ENCODE measurements at regions not wholly inside any gene's neighbourhood (a gene's known extent, or its start where the extent isn't known, plus 50 kb on each side); places are given as distances from the start of the nearest gene placed in this dataset.

DNA sequence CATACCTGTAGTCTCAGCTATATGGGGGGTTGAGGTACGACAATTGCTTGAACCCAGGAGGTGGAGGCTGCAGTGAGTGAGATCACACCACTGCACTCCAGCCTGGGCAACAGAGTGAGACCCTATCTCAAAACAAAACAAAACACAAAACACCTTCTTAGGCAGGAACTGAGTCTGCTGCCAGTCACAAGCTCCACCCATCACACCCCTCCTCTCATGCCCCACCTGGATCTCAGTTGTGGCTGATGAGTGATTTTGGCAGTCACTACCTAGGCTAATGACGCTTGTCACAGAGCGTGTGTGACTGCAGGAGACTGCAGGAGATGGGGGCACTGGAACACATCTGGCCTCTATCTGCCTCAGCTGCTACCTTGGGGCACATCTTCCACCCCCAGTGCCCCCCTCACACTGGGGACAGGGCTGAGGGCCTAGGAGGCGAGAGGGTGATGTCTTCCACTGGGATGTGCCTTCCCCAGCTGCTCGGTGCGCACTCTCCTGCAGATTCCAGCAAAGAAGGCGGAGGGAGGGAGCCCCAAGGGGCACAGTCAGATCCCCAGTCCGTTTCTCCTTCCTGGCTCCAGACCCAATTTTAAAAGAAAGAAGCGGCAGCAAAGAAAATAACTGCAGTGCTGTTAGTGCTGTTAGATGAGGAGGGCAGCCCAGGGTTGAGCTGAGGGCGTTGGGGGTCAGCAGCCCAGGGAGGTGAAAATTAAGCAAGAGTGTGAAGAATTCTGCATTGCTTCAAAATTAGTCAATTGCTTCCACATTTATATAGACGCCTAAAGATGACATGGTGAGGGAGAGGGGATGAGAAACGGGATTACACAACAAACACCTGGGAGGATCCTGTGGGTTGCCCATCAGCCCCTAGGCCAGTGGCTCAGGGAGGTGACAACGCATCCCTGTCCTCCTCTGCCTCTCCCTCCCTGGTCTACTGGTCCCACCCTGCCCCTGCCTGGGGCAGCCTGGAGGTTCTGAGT lies 143.6 kb upstream of the HAAO start:
- Histone ChIP-seq H3K23ac (ENCODE audit: low read depth, low read length, poor library complexity) (no peak overlapping the region), H3K14ac (ENCODE audit: low read length) (no peak overlapping the region), H3K79me1 (ENCODE audit: low read depth, low read length) (no peaks in the 10 kb centered on the region), H4K8ac (ENCODE audit: low read depth, low read length) (no peak overlapping the region), H3K9me3 (replicated peaks in 1 of 2; ENCODE audit: control insufficient read depth in 2 of 2, insufficient read depth in 1 of 2, low read depth in 1 of 2, low read length in 2 of 2) (no peaks in the 10 kb centered on the region), H2BK5ac (ENCODE audit: low read length) (no peak overlapping the region), H3K18ac (ENCODE audit: low read length) (peak overlapping the region; percentile 87), H2AK5ac (ENCODE audit: low read depth, low read length) (peak overlapping the region; percentile 8), H3K27me3 (ENCODE audit: control insufficient read depth in 3 of 3, insufficient read depth in 3 of 3, low read depth in 1 of 3, low read length in 3 of 3) (peaks cover 0 to 2% (median 1%) of the 10 kb centered on the region in 3 experiments), H2BK120ac (ENCODE audit: low read depth, low read length) (no peak overlapping the region), H3K27ac (replicated peaks; ENCODE audit: low read length) (no peak overlapping the region), H2AFZ (ENCODE audit: low read length) (peak overlapping the region; percentile 50), H2BK12ac (ENCODE audit: low read length) (peak overlapping the region; percentile 41), H3K4me3 (ENCODE audit: low read length in 2 of 2) (no peak overlapping the region), H3K9ac (ENCODE audit: low read depth, low read length, poor library complexity) (no peak overlapping the region), H3K4ac (ENCODE audit: low read length) (no peak overlapping the region), H3K4me1 (ENCODE audit: control insufficient read depth in 2 of 2, insufficient read depth in 1 of 2, low read depth in 1 of 2, low read length in 2 of 2) (peaks cover 10 to 16% of the 10 kb centered on the region in 2 donors), H2BK15ac (ENCODE audit: low read length) (peak overlapping the region; percentile 77), H3K36me3 (replicated peaks in 1 of 2; ENCODE audit: control insufficient read depth in 2 of 2, insufficient read depth in 2 of 2, low read length in 2 of 2) (no peaks in the 10 kb centered on the region), H4K91ac (ENCODE audit: low read depth, low read length, poor library complexity) (no peak overlapping the region), H3K4me2 (ENCODE audit: insufficient read depth, low read length, poor library complexity, severe bottlenecking) (no peak overlapping the region)
- no peak for DNase-seq (ENCODE audit: low spot score)
- no CpG with 5 or more reads among the region's 13 CpGs for WGBS, 2 donors (ENCODE audit: extremely low coverage in 2 of 2, insufficient read length in 2 of 2, insufficient replicate concordance in 1 of 2)

DNA sequence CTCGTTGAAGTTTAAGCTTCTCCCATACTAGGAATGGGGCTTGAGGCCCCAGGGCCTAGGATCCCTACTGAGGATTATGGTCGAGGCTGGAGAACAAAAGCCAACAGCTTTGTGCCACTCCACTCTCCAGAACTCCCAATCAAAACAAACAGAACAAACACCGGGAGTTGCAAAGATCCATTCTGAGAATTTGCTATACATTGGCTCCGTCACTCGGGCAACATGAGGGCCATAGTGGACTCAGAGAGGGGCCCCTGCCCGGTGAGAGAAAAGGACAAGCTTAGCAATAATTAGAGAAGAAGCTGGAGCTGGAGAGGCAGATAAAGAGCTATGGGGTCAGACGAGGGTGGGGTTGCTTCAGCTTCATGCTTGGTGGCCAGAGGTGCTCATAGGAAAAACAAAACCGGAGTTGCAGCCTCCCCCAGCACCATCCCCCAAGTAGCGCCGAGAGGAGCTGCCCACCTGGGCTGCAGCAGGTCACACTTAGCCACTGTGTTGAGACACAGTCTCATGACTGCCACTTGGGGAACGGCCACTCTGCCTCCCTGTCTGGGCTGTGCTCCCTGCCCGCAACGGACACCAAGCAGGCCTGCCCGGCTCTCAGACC lies 142.3 kb upstream of the HAAO start:
- H3K4me1 ChIP-seq (ENCODE audit: control insufficient read depth in 2 of 2, insufficient read depth in 1 of 2, low read depth in 1 of 2, low read length in 2 of 2) = peaks cover 19 to 24% of the 10 kb centered on the region in 2 donors
- H3K9me3 ChIP-seq (replicated peaks in 1 of 2; ENCODE audit: control insufficient read depth in 2 of 2, insufficient read depth in 1 of 2, low read depth in 1 of 2, low read length in 2 of 2) = no peaks in the 10 kb centered on the region
- H3K18ac ChIP-seq (ENCODE audit: low read length) = peak overlapping the region; percentile 55
- peak overlapping the region; percentile 40 for H2BK15ac ChIP-seq (ENCODE audit: low read length)
- H3K9ac ChIP-seq (ENCODE audit: low read depth, low read length, poor library complexity) = no peak overlapping the region
- peak overlapping the region; percentile 8 for H3K23ac ChIP-seq (ENCODE audit: low read depth, low read length, poor library complexity)
- DNase-seq (ENCODE audit: low spot score) = no peak
- H3K36me3 ChIP-seq (replicated peaks in 1 of 2; ENCODE audit: control insufficient read depth in 2 of 2, insufficient read depth in 2 of 2, low read length in 2 of 2) = no peaks in the 10 kb centered on the region
- H3K4ac ChIP-seq (ENCODE audit: low read length) = no peak overlapping the region
- H3K4me2 ChIP-seq (ENCODE audit: insufficient read depth, low read length, poor library complexity, severe bottlenecking) = no peak overlapping the region
- no peak overlapping the region for H2BK12ac ChIP-seq (ENCODE audit: low read length)
- H3K79me1 ChIP-seq (ENCODE audit: low read depth, low read length) = no peaks in the 10 kb centered on the region
- no peak overlapping the region for H3K4me3 ChIP-seq (ENCODE audit: low read length in 2 of 2)
- H2BK5ac ChIP-seq (ENCODE audit: low read length) = no peak overlapping the region
- no peak overlapping the region for H3K14ac ChIP-seq (ENCODE audit: low read length)
- H3K27me3 ChIP-seq (ENCODE audit: control insufficient read depth in 3 of 3, insufficient read depth in 3 of 3, low read depth in 1 of 3, low read length in 3 of 3) = peaks cover 0 to 2% (median 0%) of the 10 kb centered on the region in 3 experiments
- WGBS, 2 donors (ENCODE audit: extremely low coverage in 2 of 2, insufficient read length in 2 of 2, insufficient replicate concordance in 1 of 2) = no CpG with 5 or more reads among the region's 14 CpGs
- peak overlapping the region; percentile 57 for H2AFZ ChIP-seq (ENCODE audit: low read length)
- no peak overlapping the region for H3K27ac ChIP-seq (replicated peaks; ENCODE audit: low read length)
- H4K91ac ChIP-seq (ENCODE audit: low read depth, low read length, poor library complexity) = no peak overlapping the region
- no peak overlapping the region for H4K8ac ChIP-seq (ENCODE audit: low read depth, low read length)
- peak overlapping the region; percentile 48 for H2BK120ac ChIP-seq (ENCODE audit: low read depth, low read length)
- peak overlapping the region; percentile 68 for H2AK5ac ChIP-seq (ENCODE audit: low read depth, low read length)

- Histone ChIP-seq H3K18ac (ENCODE audit: low read length) (peak overlapping the region; percentile 44), H3K4ac (ENCODE audit: low read length) (no peak overlapping the region), H3K27me3 (ENCODE audit: control insufficient read depth in 3 of 3, insufficient read depth in 3 of 3, low read depth in 1 of 3, low read length in 3 of 3) (peaks cover 0 to 2% (median 0%) of the 10 kb centered on the region in 3 experiments), H3K9ac (ENCODE audit: low read depth, low read length, poor library complexity) (no peak overlapping the region), H3K4me1 (ENCODE audit: control insufficient read depth in 2 of 2, insufficient read depth in 1 of 2, low read depth in 1 of 2, low read length in 2 of 2) (peaks cover 27 to 33% of the 10 kb centered on the region in 2 donors), H4K91ac (ENCODE audit: low read depth, low read length, poor library complexity) (no peak overlapping the region), H3K23ac (ENCODE audit: low read depth, low read length, poor library complexity) (no peak overlapping the region), H3K79me1 (ENCODE audit: low read depth, low read length) (no peaks in the 10 kb centered on the region), H2BK120ac (ENCODE audit: low read depth, low read length) (peak overlapping the region; percentile 48), H2AFZ (ENCODE audit: low read length) (no peak overlapping the region), H2BK15ac (ENCODE audit: low read length) (no peak overlapping the region), H3K9me3 (replicated peaks in 1 of 2; ENCODE audit: control insufficient read depth in 2 of 2, insufficient read depth in 1 of 2, low read depth in 1 of 2, low read length in 2 of 2) (no peaks in the 10 kb centered on the region), H3K4me3 (ENCODE audit: low read length in 2 of 2) (no peak overlapping the region), H2AK5ac (ENCODE audit: low read depth, low read length) (peak overlapping the region; percentile 68), H3K36me3 (replicated peaks in 1 of 2; ENCODE audit: control insufficient read depth in 2 of 2, insufficient read depth in 2 of 2, low read length in 2 of 2) (no peaks in the 10 kb centered on the region), H2BK5ac (ENCODE audit: low read length) (no peak overlapping the region), H3K27ac (replicated peaks; ENCODE audit: low read length) (no peak overlapping the region), H2BK12ac (ENCODE audit: low read length) (no peak overlapping the region), H4K8ac (ENCODE audit: low read depth, low read length) (no peak overlapping the region), H3K4me2 (ENCODE audit: insufficient read depth, low read length, poor library complexity, severe bottlenecking) (no peak overlapping the region), H3K14ac (ENCODE audit: low read length) (no peak overlapping the region)
- DNase-seq (ENCODE audit: low spot score) = no peak
- WGBS, 2 donors (ENCODE audit: extremely low coverage in 2 of 2, insufficient read length in 2 of 2, insufficient replicate concordance in 1 of 2) = no CpG with 5 or more reads among the region's 8 CpGs
Observed at GRCh38 chr2:42933824-42934254, 141.5 kb upstream of the HAAO start.

All from neuronal stem cell (in vitro differentiated cells).